GM21723 (cell line): ENCODE measurements at regions not wholly inside any gene's neighbourhood (a gene's known extent, or its start where the extent isn't known, plus 50 kb on each side); places are given as distances from the start of the nearest gene placed in this dataset.

Experiments used
- ATAC-seq: cut with Tn5 transposase; IDR thresholded peaks from one replicate; pipeline ENCODE4 v1.9.1; 2021; ENCODE audit warnings: mild to moderate bottlenecking, moderate library complexity; ENCODE audit not compliant: unreplicated experiment

GRCh38 chr22:49431551-49431950 lies 396.1 kb downstream of the BRD1 start:
- no peak for ATAC-seq

- no peak for ATAC-seq
Observed at GRCh38 chr22:49429066-49429465, 398.6 kb downstream of the BRD1 start.

DNA sequence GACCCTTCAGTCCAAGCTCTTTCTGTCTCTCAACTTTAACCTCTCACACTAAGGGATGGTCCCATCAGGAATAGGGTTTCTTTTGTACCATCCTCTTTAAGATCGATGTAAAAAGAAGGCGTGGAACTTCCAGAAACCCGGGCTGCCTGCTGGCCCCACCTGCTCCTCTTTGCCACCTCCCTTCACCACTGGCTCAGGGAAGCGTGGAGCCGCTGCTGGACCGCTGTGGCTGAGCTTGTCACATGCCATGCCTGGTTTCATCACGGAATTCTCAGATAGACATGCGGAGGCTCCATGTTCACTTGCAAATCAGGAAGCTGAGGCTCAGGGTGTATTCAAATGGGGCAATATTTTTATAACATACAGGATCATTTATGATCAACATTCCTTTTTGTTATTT lies 399.7 kb downstream of the BRD1 start:
- no peak for ATAC-seq

GRCh38 chr22:49427341-49427740 lies 400.3 kb downstream of the BRD1 start:
- ATAC-seq, result no peak

- no peak for ATAC-seq
Observed at GRCh38 chr22:49426618-49427266, 400.9 kb downstream of the BRD1 start.

DNA sequence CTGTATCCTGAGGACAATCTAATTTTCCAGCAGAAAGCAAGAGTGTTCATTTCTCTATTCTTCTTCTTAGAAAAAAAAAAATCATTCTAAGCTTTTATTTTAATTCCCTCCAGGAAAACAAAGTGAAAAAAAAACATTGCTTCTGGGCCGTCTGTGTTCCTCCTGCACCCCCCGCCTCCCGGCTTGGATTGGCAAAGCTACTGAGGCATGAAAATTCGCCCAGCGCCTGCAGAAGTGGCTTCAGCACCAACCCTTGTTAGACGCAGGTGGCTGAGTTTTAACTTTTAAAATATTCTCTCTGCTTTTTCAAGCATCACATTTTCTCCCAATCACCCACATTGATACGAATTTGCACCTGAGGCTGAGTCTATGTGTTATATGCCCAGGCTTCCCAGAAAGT lies 401.6 kb downstream of the BRD1 start:
- ATAC-seq, result no peak

DNA sequence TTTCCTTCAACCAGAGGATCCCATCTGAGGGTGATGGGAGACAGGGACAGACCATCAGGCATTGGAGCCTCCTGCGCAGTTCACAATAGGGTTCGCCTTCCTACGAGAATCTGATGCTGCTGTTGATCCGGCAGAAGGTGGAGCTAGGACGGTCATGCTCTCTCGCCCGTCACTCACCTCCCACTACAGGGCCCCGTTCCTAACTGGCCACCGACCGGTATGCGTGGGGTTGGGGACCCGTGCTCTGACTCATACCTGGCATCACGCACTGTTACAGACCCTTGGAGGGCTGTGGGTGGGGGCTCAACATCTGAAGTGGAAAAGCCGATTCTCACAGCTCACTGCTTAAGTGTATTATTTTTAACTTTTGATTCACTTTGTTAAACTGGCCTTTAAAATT lies 402.3 kb downstream of the BRD1 start:
- no peak for ATAC-seq

- ATAC-seq, result no peak
Observed at GRCh38 chr22:49424893-49425270, 402.8 kb downstream of the BRD1 start.

GRCh38 chr22:49423125-49423650 lies 404.5 kb downstream of the BRD1 start:
- ATAC-seq, result no peak

GRCh38 chr22:49422701-49423100 lies 405.0 kb downstream of the BRD1 start:
- ATAC-seq, result no peak

DNA sequence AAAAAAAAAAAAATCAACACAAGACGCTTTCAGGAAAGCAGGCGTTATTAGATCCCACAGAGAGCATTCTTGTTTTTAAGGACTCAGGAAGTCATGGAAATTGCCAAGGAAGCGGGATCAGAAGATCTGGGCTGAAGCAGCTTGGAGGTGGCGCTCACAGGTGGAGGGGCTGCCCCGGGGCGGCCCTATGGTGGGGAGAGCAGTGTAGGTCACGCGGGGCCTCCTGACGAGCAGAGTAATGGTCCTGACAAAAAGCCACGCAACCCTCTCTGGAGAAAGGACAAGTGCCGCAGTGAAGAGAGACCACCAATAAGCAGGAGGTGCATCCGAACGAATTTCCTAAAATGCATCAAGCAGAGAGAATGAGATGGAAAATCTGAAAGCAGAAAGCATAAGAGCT lies 407.0 kb downstream of the BRD1 start:
- ATAC-seq, result no peak

GRCh38 chr22:49419661-49420060 lies 408.0 kb downstream of the BRD1 start:
- ATAC-seq, result no peak

DNA sequence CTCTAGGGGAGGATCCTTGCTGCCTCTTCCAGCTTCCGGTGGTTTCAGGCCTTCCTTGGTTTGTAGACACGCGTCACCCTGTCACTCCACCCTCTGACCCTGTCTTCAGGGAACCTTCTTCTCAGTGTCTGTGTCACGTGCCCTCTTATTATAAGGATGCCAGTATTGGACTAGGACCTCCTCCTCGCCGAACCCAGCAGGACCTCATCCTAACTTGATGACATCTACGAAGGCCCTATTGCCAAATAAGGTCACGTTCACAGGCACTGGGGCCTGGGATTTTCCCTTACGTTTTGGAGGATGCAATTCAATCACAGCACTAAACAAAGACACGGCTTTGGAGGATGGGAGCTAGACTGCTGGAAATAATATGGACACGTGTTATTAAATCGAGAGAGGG lies 408.7 kb downstream of the BRD1 start:
- ATAC-seq, result no peak

GRCh38 chr22:49418341-49418894 lies 409.3 kb downstream of the BRD1 start:
- no peak for ATAC-seq

DNA sequence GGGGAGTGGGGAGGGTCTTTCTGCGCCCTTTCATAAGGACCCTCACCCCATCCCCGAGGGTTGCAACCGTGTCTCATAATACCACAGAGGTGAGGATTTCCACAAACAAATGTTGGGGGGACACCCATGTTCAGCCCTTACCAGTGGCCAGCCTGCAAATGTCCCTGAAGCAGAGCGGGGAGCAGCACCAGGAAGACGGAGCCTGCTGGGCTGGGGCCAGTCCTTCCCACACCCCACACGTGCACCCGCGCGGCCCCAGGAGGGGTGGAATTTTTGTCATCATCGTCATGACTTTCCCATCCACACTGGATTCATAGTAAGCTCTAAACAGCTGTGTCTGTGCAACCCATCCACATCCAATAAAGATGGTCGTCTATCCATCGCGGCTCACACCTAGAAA lies 409.8 kb downstream of the BRD1 start:
- no peak for ATAC-seq

GRCh38 chr22:49417326-49417725 lies 410.3 kb downstream of the BRD1 start:
- ATAC-seq, result no peak

DNA sequence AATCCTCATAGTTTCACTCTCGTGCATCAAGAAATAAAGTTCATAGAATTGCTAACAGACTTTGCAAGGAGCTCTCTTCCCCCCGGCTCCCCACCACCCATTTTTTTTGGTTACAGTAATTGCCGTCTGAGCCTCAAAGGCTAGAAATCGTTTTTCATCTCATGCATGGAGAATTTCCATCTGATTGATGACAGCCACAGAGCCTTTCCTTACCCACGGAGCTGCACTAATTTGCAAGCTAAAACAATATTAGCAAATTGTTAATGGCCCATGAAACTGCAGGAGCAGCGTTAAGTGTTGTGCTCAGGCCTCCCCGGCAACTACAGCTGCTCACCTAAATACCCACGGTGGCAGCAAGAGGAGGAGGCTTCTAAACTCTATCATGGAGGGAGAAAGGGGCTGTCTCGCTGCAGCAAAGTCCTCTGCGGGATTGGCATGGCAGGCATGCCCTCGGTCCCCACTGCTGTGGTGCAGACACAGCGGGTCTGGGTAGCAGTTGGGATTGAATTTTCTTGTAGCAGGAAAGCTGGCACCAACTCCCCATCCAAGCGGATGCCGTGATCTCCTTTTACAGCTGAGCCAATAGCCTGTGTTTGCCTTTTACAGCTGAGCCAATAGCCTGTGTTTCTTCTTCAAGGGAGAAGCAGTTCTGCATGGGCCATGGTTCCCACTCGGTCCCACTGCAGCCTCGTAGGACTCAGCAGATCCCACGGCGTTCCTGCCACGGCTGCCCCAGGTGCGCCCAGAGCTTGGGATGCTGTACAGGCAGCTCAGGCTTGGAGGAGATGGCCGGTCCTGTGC lies 412.3 kb downstream of the BRD1 start:
- no peak for ATAC-seq

DNA sequence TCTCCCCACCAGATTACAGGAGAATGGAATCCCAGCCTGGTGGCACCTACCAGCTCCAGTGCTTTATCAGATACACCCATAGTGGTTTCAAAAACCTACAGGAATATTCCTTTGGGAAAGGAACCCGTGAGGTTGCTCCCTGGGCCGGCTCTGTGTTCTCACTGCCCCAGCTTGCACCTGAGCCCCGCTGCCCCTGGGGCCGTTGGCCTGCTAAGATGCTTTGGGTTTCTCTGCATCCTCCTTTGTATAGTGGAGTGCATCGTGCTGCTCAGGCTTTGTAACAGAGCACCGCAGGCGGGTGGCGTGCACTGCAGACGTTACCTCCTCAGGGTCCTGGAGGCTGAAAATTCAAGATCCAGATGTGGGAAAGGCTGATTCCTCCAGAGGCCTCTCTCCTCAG lies 414.1 kb downstream of the BRD1 start:
- ATAC-seq, result no peak

- ATAC-seq, result no peak
Observed at GRCh38 chr22:49413146-49413545, 414.5 kb downstream of the BRD1 start.

GRCh38 chr22:49412236-49412635 lies 415.4 kb downstream of the BRD1 start:
- ATAC-seq, result no peak

GRCh38 chr22:49411236-49411635 lies 416.4 kb downstream of the BRD1 start:
- ATAC-seq, result no peak
